K562 (cell line): ENCODE measurements at regions not wholly inside any gene's neighbourhood (a gene's known extent, or its start where the extent isn't known, plus 50 kb on each side); places are given as distances from the start of the nearest gene placed in this dataset.

Source experiments
- ATAC-seq: fragments of 200-7000 bp; cut with Tn5 transposase; 3 replicates; pipeline ENCODE4 v1.9.1; 2020; ENCODE audit warnings: moderate library complexity
- BruUV-seq: library from RNA; stranded (reverse); fragments of 400-500 nt; replicated peaks from 2 replicates; lab custom pipeline; 2021; lab: Mats Ljungman, UMichigan
- CTCF ChIA-PET: fragments of 300-600 bp; formaldehyde crosslinking; extraction: SDS; loops from one replicate; lab custom pipeline; 2021; ENCODE audit warnings: low intra/inter-chr PET ratio; lab: Yijun Ruan, JAX
- POLR2A ChIA-PET: fragments of 300-600, 350-650 bp; sonication (Branson Sonifier 250); formaldehyde crosslinking; extraction: SDS; loops from one replicate; lab custom pipeline; 2021; ENCODE audit warnings: antibody characterized with exemption, inconsistent platforms; lab: Yijun Ruan, JAX
- DNase-seq, 4 experiments: peaks; one replicate each; pipeline versions ENCODE4 v3.0.0 to v3.0.0-alpha.2; 2011 to 2018; ENCODE audit warnings: low spot score in 3 of 4, mixed read lengths in 3 of 4; ENCODE audit errors: extremely low read depth in 1 of 4
- FAIRE-seq: peaks from 2 replicates; lab custom pipeline; 2011; peaks lifted over from hg19 to GRCh38; lab: Jason Lieb, UNC
- H2AFZ ChIP-seq: 2 replicates; pipeline ENCODE4 v1.6.0; 2011; ENCODE audit warnings: low read depth, low read length, control low read depth, inconsistent platforms
- H3K27ac ChIP-seq: fragments of 200-600 bp; 3 replicates; pipeline ENCODE4 v1.8.0; 2011; ENCODE audit warnings: low read depth, mild to moderate bottlenecking, control low read depth, inconsistent platforms, low read length, moderate library complexity, mixed read lengths; ENCODE audit errors: extremely low read depth
- H3K27me3 ChIP-seq, 2 experiments: fragments of 300-600 bp in 1 of 2; 2 replicates in 1 of 2; 3 replicates in 1 of 2; pipeline versions ENCODE4 v1.6.0 to v1.8.0; 2011; ENCODE audit warnings: inconsistent platforms in 2 of 2, low read length in 2 of 2, mild to moderate bottlenecking in 1 of 2, mixed read lengths in 1 of 2, moderate library complexity in 1 of 2; ENCODE audit not compliant: control insufficient read depth in 2 of 2, insufficient read depth in 2 of 2
- H3K36me3 ChIP-seq: fragments of 300-600 bp; 3 replicates; pipeline ENCODE4 v1.8.0; 2011; ENCODE audit warnings: mild to moderate bottlenecking, low read length, inconsistent platforms; ENCODE audit not compliant: control insufficient read depth, insufficient read depth
- H3K4me1 ChIP-seq, 2 experiments: fragments of 200-600 bp in 1 of 2; replicated peaks in 1 of 2; 2 replicates in 1 of 2; 3 replicates in 1 of 2; pipeline versions ENCODE4 v1.5.1 to v1.8.0; 2011; ENCODE audit warnings: inconsistent platforms in 2 of 2, low read length in 2 of 2, mild to moderate bottlenecking in 1 of 2, mixed read lengths in 1 of 2, moderate library complexity in 1 of 2; ENCODE audit not compliant: control insufficient read depth in 2 of 2, insufficient read depth in 2 of 2
- H3K4me2 ChIP-seq: 2 replicates; pipeline ENCODE4 v1.6.1; 2011; ENCODE audit warnings: low read length, control low read depth, inconsistent platforms, mixed read lengths; ENCODE audit not compliant: insufficient read depth
- H3K4me3 ChIP-seq: fragments of 200-600 bp; sonication (generic), shearing (Covaris generic); 2 replicates; pipeline ENCODE4 v1.5.1; 2016; ENCODE audit warnings: control low read depth, inconsistent platforms
- H3K79me2 ChIP-seq: fragments of 200-600 bp; 3 replicates; pipeline ENCODE4 v1.8.0; 2011; ENCODE audit warnings: low read length, inconsistent platforms; ENCODE audit not compliant: control insufficient read depth, insufficient read depth
- H3K9ac ChIP-seq, 2 experiments: 2 replicates each; pipeline versions ENCODE4 v1.6.0 to v1.6.1; 2011; ENCODE audit warnings: low read depth in 2 of 2, low read length in 2 of 2, control low read depth in 1 of 2, inconsistent platforms in 1 of 2, mild to moderate bottlenecking in 1 of 2, mixed read lengths in 1 of 2; ENCODE audit not compliant: insufficient read depth in 1 of 2
- H3K9me1 ChIP-seq: one replicate; pipeline ENCODE4 v1.6.0; 2011; ENCODE audit warnings: inconsistent platforms, mild to moderate bottlenecking, low read length, moderate library complexity; ENCODE audit not compliant: control insufficient read depth, insufficient read depth
- H3K9me3 ChIP-seq: replicated peaks from 2 replicates; pipeline ENCODE4 v1.5.1; 2011; ENCODE audit warnings: low read depth, low read length, inconsistent platforms; ENCODE audit not compliant: control insufficient read depth, insufficient read depth
- H4K20me1 ChIP-seq: replicated peaks from 2 replicates; pipeline ENCODE4 v1.6.1; 2011; ENCODE audit warnings: low read length, inconsistent platforms, mixed read lengths; ENCODE audit not compliant: control insufficient read depth, insufficient read depth
- CC2D1A ChIP-seq: fragments of 450-650 bp; IDR thresholded peaks from 2 replicates; pipeline ENCODE4 v1.6.1; 2017; ENCODE audit warnings: mild to moderate bottlenecking
- KLF16 ChIP-seq: IDR thresholded peaks from 2 replicates; pipeline ENCODE4 v1.6.1; 2016; ENCODE audit warnings: antibody characterized with exemption
- TAF15 ChIP-seq: fragments of 200-400 bp; formaldehyde crosslinking; IDR thresholded peaks from 2 replicates; pipeline ENCODE4 v1.6.1; 2017; ENCODE audit warnings: mild to moderate bottlenecking, low read depth, low read length, moderate library complexity
- TFAP4 ChIP-seq: sonication (generic); formaldehyde crosslinking; IDR thresholded peaks from 2 replicates; pipeline ENCODE4 v1.8.0; 2022; ENCODE audit warnings: missing genetic modification reagents, mild to moderate bottlenecking, moderate library complexity, borderline replicate concordance
- ZNF253 ChIP-seq: fragments of 250-450 bp; sonication (Bioruptor Pico); conservative IDR thresholded peaks from 2 replicates; pipeline ENCODE4 v1.6.1; 2021; ENCODE audit warnings: mild to moderate bottlenecking
- ZNF407 ChIP-seq: fragments of 450-650 bp; IDR thresholded peaks from 2 replicates; pipeline ENCODE4 v1.6.1; 2016; ENCODE audit warnings: low read depth
- in situ Hi-C: fragments of 300-500 bp; cut with MboI; formaldehyde crosslinking; loops from 4 replicates; pipeline ENCODE4 v1.15.0; 2018; ENCODE audit warnings: inconsistent platforms, mixed read lengths
- intact Hi-C: fragments of 100-400 bp; cut with micrococcal nuclease; formaldehyde crosslinking; loops from 2 replicates; pipeline ENCODE4 v1.14.2; 2022

DNA sequence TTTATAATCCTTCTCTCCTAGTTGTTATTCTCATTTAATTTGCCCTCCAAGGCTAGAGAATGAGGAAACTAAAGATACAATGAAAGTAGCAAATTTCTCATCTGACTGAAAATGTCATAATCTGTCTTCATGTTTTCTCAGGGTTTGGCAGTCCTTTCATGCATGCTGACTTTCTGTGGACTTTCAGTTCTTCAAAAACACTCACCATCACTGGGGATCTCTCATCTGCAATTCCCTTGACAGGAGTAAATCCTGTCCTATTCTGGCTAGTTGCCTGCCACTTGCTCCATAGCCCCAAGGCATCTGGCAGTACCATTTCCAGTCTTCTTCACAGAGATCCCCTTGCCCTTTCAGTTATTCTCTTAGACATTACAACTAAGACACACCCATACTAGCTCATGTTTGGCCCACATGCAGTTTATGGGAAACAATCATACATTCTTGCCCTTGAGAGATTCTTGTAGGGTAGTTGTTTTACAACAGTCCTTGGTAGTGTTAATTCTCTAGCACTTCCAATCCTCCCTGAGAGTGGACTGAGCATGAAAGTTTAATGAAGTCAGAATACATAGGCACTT, 449.7 kb upstream of the KLHL4 start:
- BruUV-seq, result no TSS peak
- ATAC-seq (no peak), DNase-seq (no peak), FAIRE-seq (no peak)
- ChIA-PET POLR2A (no interaction called here), CTCF (no interaction called here)
- H3K9me3 ChIP-seq, result no peaks in the 10 kb centered on the region
- no peak overlapping the region for H3K4me3 ChIP-seq
- no peak overlapping the region for H2AFZ ChIP-seq
- intact Hi-C loops, result no loop called here
- in situ Hi-C loops, result no loop called here
- no peak overlapping the region for H3K27ac ChIP-seq
- no peaks in the 10 kb centered on the region for H3K36me3 ChIP-seq
- TF ChIP-seq TFAP4 (no peak), CC2D1A (no peak), ZNF253 (no peak), KLF16 (no peak), ZNF407 (no peak), TAF15 (no peak)
- H4K20me1 ChIP-seq, result no peaks in the 10 kb centered on the region
- no peak overlapping the region for H3K9ac ChIP-seq
- H3K9me1 ChIP-seq, result no peaks in the 10 kb centered on the region
- no peaks in the 10 kb centered on the region for H3K27me3 ChIP-seq
- H3K4me2 ChIP-seq, result no peak overlapping the region
- no peaks in the 10 kb centered on the region for H3K79me2 ChIP-seq
- no peaks in the 10 kb centered on the region for H3K4me1 ChIP-seq
